ENCODE measurements at regions not wholly inside any gene's neighbourhood (a gene's known extent, or its start where the extent isn't known, plus 50 kb on each side); places are given as distances from the start of the nearest gene placed in this dataset.
"Not testable (repeated sequence)": the region's sequence is repeated elsewhere in the genome, so short reads cannot be mapped to it uniquely, and the experiment has no call there.

DNA sequence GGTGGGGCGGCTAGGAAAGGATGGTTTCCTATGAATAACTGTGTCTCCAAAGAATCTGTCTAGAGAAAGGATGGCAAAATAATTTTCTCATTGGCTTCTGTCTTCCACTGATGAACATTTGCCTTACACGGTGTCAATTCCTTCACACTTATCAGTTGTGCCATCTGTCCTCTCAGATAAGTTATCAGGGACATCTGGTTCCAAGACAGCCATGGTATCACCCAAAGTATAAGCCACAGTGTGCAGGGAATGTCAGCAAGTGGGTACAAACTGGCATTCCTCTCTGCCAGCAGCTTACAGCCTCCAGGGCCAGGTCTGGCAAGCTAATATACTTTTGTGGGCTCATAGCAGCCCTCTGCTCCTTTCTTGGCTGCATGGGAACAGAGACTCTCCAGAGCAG, 1092.0 kb downstream of the EFNA5 start:
- DNase-seq (ENCODE audit: low spot score) = no peak

DNA sequence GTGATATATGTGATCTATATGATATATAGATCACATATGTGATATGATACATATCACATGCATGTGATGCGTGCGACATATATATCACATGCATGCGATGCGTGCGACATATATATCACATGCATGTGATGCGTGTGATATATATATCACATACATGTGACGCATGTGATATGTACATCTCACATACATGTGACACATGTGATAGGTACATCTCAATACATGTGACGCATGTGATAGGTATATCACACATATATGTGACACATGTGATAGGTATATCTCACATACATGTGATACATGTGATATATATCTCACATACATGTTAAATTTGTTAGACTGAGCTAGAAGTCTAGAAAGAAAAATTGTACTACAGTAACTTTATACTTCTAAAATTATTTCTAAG, 1095.9 kb downstream of the EFNA5 start:
- DNase-seq (ENCODE audit: low spot score) = no peak

DNA sequence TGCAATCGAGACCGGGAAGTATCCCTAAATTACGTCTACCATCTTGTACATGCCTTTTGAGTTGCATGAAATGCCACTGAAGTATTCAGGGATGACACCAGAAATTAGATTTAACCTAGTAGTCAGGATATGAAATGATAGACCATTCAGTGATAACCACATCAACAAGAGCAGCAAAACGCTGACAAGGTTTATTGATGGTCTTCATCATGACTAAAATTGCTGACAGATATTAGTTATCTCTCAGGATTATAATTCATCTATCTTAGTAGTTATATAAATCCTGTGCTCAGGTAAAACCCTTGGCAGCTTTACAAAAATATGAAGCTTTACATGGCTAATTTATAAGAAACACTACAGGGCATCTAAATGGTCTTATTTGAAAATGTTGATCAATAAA, 1104.7 kb downstream of the EFNA5 start:
- no peak for DNase-seq (ENCODE audit: low spot score)

DNA sequence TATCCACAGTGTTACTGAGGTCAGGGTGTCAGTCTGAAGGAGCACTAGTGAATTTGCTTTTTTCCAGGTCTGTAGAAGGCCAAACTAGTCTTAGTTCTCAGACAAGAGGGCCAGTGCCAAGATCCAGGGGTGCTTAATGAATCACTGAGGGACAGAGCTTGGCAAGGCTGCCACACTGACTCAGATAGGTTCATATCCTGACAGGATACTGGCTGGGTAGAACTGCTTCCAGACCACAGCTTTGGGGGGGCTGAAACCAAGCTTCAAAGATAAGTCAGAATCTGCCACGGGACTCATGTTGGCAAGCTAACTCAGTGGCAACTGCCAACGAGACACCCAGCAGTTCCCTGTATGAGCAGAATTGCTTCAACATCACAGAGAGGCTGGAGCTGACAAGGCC, 1125.4 kb downstream of the EFNA5 start:
- no peak for DNase-seq (ENCODE audit: low spot score)

DNA sequence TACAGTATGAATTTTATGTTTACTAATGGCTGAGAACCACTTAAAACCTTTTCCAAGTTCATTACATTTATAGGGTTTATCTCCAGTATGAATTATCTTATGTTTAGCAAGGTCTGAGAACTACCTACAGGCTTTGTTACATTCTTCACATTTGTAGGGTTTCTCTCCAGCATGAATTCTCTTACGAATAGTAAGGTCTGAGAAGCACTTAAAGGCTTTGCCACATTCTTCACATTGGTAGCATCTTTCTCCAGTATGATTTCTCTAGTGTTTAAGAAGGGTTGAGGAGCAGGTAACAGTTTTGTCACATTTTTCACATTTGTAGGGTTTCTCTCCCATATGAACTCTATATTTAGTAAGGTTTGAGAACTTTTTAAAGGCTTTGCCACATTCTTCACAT, 1127.4 kb downstream of the EFNA5 start:
- DNase-seq (ENCODE audit: low spot score) = no peak

DNA sequence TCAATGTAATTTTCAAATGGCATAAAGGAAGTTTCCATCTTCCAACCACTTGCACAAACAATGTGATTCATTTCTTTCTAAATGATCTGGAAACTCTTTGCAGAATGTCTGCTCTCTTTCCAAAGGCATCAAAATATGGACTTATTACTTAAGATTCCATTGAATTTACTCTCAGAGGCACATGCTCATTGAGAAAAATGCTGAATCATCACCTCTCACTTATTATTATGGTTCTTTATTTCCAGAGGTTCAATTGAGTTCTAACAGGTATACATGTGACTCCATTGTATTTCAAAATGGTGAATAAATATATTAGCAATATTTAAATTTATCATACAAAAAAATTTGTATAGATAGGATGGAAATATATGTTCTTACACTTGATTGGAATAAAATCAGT, 1140.6 kb downstream of the EFNA5 start:
- no peak for DNase-seq (ENCODE audit: low spot score)

DNA sequence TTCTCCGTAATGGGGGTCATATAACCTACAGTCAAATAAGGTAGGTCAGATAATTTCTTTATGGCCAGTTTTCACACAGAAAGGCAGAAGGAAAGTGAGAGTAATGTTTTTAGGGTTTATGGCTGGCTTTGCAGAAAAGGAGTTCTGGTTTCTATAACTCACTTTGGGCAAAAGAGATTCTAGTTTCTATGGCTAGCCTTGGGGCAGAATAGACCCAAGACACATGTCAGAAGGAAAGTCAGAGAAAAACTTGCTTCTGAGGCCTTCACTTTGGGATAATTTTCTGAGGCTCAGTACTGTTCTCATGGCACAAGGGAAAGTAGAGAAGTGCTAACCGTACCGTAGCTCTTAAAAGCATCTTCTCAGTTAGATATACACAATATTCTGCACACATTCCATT, 1145.3 kb downstream of the EFNA5 start:
- no peak for DNase-seq (ENCODE audit: low spot score)

DNA sequence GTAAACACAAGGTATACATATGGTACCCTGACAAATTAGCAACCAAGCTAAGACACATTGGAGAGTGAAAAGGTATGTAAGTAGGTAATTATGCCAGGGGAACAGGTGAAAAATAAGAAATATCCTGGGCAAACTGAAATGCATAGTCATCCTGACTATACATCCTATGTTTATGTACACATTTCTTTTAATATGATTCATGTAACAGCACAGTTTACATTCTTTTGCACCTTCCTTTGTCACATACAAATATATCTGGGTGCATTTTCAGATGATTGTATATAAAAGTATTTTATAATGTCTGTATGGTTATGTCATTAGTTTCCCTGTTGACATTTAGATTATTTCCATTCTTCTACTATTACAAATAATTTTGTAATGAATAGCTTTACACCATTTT, 1146.9 kb downstream of the EFNA5 start:
- no peak for DNase-seq (ENCODE audit: low spot score)

DNA sequence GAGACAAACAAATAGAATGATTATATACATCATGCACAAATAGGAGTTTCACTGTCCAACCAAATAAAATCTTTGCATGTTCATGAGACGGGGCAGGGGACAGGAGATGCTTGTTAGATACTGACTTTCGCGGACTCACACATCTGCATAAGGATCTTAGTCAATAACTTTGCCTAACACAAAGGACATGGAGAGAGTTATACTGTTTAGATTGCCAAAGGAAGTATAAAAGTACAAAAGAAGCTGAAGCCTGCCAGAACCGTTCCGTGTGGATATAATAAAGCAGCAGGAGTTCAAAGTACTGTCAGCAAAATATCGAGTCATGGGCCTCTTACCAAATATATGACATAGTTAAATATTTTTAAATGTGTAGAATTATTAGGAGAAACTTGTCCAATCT, 1148.4 kb downstream of the EFNA5 start:
- no peak for DNase-seq (ENCODE audit: low spot score)

DNA sequence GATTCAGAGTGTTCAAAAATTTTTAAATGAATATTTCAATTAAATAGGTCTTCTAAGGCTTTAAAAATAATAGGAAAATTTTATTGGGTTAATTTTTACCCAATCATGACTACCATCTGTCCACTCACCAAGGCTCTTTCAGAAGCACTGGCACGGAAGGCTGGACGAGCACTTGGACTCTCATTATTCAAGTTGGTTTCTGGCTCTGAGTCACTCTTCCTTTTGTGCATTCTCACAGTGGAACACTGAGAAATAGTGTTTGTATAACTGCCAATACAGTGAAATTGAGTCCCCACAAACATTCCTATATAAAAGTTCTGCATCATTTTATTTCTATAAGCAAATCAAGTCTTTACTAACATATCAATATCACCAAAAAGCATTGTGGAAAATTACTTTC, 1149.0 kb downstream of the EFNA5 start:
- peak; percentile 30 for DNase-seq (ENCODE audit: low spot score)

DNA sequence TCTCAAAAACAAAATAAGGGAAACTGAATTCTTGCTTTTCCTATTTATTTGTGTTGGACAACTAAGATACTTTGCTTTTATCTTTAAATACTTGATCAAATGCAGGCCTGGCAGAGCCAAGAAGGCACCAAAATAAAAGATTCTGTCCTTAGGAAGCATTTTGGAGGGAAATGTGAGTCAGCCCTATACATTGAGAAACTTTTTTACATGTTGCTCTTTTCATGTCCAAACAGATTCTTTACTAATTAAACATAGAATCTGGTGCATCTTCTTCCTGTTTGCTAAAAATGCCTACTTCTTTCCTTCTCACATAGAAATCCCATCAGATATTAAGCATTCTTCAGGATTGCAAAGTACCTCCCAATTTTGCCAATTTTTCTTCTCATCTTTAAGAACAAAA, 1160.4 kb downstream of the EFNA5 start:
- DNase-seq (ENCODE audit: low spot score) = no peak

DNA sequence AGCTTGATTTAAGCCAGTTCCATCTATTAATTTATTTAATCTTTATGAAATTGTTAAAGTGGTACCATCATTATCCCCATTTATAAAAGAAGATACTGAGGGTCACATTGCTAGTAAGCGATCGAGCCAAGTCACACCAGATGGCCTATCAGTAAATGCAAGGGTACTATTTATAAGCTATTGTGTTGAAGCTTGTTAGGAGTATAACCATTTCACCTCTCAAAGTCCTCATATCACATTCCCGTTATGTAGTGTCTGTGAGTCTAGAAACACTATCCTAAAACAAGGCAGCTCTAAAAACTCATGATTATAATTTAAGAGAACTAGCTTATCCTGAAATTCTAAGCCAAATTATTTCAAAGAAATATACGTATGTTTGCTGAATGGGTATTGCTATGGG, 1161.8 kb downstream of the EFNA5 start:
- DNase-seq (ENCODE audit: low spot score) = no peak

DNA sequence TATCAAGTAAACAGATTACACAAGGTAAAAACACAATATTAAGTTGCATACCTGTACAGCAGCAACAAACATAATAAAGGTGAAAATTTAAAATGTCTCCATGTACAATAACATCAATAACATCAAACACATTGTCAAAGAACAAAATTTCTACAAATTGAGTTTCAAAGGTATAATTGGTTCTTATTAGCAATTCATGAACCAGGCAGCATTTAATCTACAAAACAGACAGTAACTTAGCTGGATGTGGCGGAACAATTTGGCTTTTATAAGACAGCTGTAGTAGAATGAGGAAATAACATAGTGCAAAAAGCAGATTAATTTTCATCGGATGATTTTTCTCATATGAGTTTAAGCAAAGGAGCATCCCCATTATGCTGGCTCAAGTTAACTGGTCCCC, 1176.8 kb downstream of the EFNA5 start:
- DNase-seq (ENCODE audit: low spot score) = no peak

DNA sequence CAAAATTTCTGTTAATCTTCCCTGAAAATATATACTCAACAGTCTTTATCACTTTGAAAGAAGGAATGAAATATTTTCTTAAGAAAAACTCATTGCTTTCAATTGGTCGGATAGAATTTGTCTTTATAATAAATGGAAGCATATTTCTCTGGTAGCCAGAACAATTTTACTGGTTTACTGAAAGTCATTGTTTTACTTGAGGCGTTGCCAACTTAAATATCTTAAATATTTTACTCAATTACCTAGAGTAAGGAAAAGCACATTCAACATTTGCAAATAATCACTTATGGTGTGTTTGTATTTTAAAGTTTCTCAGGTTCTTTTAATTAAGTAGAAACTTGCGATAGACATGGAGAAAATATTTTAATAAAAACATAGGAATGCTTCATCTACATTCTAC, 1181.7 kb downstream of the EFNA5 start:
- DNase-seq (ENCODE audit: low spot score) = no peak

DNA sequence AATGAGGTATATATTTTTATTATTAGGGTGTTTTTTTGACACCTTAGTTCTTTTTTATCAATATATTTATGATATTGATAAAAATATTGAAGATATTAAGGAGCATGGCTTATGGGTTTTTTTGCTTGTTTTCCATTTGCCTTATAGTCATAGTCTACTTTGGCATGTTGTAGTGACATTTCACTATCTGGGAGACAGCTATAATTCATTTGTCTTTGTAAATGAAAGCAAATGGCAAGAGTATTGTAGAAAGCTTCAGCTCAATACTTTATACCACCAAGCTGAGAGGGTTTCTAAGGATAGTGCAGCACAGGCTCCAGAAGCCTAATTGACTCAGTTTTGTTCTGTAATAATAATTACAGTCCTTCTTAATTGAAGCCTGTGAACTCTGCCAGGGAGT, 1182.3 kb downstream of the EFNA5 start:
- no peak for DNase-seq (ENCODE audit: low spot score)

DNA sequence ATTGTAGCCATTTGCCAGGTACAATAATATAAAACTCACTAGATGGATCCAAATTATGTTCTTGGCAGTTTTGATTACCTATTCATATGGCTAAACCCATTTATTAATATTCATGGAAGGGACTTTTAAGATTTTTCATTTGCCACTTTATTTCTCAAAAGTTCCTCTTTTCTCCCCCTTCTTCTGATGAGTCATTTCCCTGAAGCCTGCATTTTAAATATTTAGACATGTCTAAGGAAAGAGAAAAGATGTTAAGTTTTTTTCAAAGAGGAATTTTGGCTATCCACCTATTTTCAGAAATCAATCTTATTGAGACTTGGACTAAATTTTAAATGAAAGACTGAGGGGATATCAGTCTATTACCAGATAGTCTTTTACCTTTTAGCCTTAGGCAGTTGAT, 1189.4 kb downstream of the EFNA5 start:
- DNase-seq (ENCODE audit: low spot score) = no peak

DNA sequence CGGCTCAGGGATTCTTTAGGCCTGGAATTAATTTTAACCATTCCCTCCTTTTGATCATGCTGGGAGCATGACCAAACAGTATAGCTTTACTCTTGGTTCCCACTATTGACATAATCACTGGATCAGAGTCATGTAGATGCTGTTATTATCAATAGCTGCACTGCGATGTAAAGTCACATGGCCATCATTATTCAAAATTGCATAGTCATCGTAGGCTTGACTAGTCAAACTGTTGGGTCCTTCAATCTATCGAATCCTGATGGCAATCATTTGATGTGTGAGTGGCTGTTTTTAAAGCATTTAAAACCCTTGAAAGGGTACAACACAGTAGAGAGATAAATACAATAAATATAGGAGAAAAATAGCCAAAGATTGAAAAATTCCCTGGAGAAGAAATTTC, 1194.1 kb downstream of the EFNA5 start:
- no peak for DNase-seq (ENCODE audit: low spot score)

DNA sequence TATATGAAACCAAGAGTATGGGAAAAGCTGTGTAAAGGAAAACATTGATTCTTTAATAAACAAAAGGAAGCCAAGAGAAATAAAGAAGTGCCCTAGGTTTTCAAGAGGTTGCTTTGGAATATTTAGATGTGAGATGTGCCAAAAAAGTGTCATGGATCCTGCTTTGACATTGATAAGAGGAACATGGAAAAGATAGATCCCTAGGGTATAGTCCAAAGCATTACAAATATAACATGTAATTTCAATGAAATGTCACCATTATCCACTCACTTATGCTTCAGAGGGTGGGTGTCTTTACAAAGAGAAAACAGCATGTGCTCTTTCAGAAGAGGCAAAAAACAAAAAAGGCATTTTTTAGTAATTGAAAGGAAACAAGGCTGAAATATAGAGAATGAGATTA, 1196.7 kb downstream of the EFNA5 start:
- no peak for DNase-seq (ENCODE audit: low spot score)

DNA sequence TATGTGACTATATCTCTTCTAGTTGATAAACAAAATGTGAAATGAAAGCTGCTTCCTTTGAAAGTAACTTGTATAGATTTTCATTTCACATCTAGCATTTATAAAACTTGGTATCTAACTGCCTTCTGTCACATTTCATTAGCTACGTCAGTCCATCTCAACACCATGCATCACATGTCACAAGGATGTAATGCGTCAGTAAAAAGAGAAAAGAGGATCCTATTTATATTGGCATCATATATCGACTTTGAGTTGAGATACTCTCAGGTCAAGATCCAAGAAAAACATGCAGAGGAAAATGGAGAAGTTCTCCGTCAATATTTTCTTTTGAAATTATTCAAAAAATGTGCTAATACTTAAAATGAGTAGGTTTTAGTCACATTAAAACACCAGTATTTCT, 1211.2 kb downstream of the EFNA5 start:
- no peak for DNase-seq (ENCODE audit: low spot score)

DNA sequence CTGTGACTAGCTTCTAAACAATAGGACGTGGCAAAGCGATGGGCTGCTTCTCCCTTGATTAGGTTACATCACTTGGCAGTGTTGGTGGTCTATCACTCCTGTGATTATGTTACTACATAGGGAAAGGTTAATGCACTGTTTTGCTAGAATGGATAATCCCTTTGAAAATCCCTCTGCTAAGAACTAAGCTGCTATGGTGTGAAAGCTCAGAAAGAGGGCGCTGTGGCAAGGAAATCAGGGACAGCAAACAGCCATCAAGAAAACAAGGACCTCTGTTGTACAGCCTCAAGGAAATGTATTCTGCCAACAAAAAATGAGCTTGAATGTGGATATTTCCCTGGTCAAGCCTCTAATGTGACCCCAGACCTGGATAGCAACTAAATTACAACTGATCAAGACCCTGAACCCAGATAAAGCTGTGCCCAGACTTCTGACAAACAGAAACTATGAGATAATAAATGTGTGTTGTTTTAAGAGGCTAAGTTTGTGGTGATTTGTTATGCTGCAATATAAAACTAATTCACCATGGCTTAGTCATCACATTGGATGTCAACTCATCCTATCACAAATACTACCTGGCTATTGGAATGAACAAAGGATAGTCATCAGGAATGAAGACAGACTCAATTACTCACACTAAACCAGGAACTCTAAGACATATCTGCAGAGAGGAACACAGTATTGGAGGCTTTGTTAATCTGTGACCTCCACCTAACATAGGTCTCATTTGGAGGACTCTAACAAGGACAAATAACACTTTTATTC, 1215.9 kb downstream of the EFNA5 start:
- DNase-seq (ENCODE audit: low spot score) = peak; percentile 56

DNA sequence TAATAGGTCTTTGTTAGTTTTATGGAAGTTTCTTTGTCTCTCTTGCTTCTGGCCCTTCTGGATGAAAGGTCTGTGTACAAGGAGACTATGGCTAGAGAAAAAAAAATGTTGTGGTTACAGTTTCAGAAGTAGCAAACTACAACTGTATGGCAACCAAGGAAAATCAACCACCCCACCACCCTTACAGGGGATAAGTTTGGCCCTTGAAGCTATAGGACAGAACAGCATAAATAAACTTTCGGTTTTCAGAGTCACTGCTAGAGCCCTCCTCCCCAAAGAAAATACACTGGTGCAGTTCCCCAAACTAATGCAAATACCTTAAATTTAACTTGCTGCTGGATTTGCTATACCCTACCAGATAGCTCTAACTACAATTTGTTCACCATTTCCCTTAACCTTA, 1216.7 kb downstream of the EFNA5 start:
- DNase-seq (ENCODE audit: low spot score) = no peak

DNA sequence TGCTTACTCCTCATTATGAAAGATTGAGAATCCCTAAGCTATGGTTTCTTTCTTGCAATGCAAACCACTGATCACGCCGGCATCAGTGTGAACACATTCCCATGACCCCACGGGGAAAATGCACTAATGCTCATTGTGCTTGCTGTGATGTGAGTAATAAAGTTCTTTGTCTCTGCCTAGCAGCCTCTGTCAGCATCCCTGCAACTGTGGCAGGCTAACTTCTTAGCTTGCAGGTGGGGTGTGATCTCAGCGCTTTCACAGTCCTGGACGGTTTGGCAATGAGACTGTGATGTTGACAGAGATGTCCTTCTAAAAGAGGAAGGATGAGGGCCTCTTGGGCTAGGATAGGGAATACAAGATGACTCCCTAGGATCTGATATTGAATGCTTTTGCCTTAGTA, 1218.7 kb downstream of the EFNA5 start:
- no peak for DNase-seq (ENCODE audit: low spot score)

DNA sequence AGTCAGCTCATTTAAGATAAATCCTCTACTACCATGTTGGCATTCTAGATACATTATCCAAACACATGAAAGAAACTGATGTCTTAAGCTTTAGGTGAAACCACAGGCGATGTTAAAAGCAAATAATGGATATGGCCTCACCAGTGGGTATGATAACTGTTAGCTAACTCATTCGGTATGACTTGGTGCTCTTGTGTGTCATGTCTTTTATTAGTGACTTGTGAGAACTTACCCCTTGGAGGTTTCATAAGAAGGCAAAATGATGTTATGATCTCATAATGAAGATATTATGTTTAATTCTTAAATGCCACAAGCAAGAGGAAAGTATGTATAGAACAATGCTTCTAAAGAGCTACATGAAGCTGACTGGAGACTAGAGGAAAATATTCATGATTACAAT, 1227.0 kb downstream of the EFNA5 start:
- no peak for DNase-seq (ENCODE audit: low spot score)

DNA sequence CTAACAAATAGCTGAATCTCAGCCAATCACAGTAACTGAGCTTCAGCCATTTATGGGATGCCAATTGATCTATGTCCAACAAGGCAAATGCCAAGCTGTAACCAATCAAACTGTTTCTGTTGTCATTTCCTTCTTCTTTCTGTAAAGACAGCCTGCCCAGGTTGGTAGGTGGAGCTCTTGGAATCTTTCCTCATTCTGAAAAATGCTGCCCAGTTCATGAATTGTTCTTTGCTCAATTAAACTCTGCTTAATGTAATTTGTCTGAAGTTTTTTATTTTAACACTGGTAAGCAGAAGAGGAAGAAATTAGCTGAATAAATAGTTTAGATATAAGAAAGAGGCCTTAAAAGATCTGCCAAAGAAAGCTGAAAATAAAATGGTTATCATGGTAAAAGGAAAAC, 1235.6 kb downstream of the EFNA5 start:
- no peak for DNase-seq (ENCODE audit: low spot score)

DNA sequence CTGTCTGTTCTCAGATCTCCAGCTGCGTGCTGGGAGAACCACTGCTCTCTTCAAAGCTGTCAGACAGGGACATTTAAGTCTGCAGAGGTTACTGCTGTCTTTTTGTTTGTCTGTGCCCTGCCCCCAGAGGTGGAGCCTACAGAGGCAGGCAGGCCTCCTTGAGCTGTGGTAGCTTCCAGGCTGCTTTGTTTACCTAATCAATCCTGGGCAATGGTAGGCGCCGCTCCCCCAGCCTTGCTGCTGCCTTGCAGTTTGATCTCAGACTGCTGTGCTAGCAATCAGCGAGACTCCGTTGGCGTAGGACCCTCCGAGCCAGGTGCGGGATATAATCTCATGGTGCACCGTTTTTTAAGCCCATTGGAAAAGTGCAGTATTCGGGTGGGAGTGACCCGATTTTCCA, 1240.0 kb downstream of the EFNA5 start:
- not testable (repeated sequence) for DNase-seq (ENCODE audit: low spot score)
